ENCODE measurements at regions not wholly inside any gene's neighbourhood (a gene's known extent, or its start where the extent isn't known, plus 50 kb on each side); places are given as distances from the start of the nearest gene placed in this dataset.
"Not testable (repeated sequence)": the region's sequence is repeated elsewhere in the genome, so short reads cannot be mapped to it uniquely, and the experiment has no call there.

DNA sequence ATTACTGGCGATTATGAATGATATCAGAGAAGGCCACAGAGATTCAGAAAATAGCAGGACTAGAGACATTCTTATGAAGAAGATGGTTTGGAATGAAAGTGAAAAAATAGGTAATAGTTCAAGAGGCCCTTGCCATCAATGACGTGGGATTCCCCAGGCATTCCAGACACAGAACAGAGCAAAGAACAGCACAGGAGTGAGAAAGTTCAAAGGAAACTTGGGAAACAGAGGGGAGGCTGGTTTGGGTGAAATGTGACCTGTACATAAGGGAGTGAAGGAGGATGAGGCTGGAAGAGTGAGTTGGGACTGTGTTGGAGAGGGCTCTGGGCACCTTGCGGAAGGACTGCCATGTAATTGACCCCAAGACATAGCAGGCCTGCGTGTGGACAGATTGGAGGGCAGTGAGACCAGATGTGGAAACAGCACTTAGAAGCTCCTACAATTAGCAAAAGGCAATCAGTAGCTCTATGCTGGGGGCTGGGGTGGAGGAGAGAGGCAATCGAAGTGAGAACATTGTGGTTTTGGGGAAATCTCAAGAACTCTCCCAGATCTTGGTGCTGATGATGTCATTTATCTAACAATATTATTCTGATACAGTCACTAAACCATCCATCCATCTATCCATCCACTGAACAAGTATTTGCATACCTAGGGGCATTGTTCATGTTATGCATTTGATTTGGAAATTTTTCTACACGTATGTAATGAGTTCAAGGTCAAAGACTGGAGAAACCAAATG is 365.3 kb upstream of the ZFHX3 start:
- no peak overlapping the region for H3K27ac Mint-ChIP-seq

DNA sequence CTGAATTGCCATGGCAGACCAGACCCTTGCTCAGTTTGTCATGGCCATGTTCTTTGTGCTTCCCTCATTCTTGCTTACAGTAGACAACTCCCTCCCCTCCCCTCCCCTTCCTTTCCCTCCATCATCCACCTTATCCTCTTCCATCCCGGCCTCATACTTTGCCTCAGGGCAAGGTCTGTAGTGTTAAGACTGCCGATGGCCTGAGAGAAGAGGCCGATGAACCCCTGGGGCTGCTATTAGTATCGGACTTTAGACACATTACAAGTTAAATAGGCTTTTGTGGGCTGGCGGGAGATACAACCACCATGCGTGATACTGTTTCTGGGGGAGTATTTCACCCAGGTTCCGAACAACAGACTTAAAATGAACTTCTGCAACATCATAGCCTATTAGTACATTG is 364.5 kb upstream of the ZFHX3 start:
- no peak overlapping the region for H3K27ac Mint-ChIP-seq
- no peaks in the 10 kb centered on the region for H3K36me3 Mint-ChIP-seq (ENCODE audit: low read depth)
- no peak overlapping the region for H3K4me3 Mint-ChIP-seq
- H3K27me3 Mint-ChIP-seq: no peaks in the 10 kb centered on the region
- no peaks in the 10 kb centered on the region for H3K9me3 Mint-ChIP-seq
- H3K4me1 Mint-ChIP-seq (ENCODE audit: low read depth): no peaks in the 10 kb centered on the region

More for the DNA sequence above, 365.3 kb upstream of the ZFHX3 start:
- Mint-ChIP-seq H3K4me3 (no peak overlapping the region), H3K27me3 (no peaks in the 10 kb centered on the region), H3K9me3 (no peaks in the 10 kb centered on the region), H3K4me1 (ENCODE audit: low read depth) (no peaks in the 10 kb centered on the region), H3K36me3 (ENCODE audit: low read depth) (no peaks in the 10 kb centered on the region)

DNA sequence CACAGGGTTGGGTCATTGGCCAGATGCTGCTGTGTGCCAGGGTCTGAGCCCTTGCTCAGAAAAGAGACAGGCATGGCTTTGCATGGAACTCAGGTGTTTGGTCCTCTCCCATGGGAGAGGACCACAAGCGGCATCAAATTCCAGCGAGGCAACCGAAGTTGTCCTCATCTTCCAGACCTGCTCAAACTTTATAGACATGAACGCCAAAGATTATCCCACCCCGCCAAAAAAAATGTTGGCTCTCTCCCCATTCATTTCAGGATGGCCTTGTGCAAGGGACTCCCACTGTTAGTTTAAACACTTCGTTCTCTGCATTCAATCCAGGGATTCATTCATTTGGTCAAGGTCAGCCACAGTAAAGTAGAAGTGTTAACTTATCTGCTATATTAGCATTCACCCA is 360.8 kb upstream of the ZFHX3 start:
- Mint-ChIP-seq H3K4me1 (ENCODE audit: low read depth) (no peaks in the 10 kb centered on the region), H3K27me3 (no peaks in the 10 kb centered on the region), H3K36me3 (ENCODE audit: low read depth) (no peaks in the 10 kb centered on the region), H3K9me3 (no peaks in the 10 kb centered on the region), H3K4me3 (no peak overlapping the region), H3K27ac (no peak overlapping the region)

DNA sequence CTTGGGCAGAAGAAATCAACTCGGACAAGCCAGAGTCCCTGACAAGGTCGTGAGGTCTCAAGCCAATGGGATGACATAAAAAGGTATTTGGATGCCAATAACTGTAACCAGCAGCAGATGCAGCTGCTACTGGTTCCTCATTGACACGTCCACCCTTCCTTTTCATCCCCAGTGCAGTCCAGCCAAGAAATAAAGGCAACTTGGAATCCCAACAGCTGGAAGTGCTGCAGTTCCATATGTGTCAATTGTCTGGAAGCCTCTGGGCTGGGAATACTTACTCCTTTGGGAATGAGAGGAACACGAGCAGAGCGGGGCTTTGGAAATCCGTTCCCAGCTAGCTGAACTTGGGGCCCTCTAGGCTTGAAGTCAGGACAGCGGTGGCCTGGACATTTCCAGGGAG is 360.4 kb upstream of the ZFHX3 start:
- Mint-ChIP-seq H3K4me1 (ENCODE audit: low read depth) (no peaks in the 10 kb centered on the region), H3K4me3 (no peak overlapping the region), H3K36me3 (ENCODE audit: low read depth) (no peaks in the 10 kb centered on the region), H3K27me3 (no peaks in the 10 kb centered on the region), H3K9me3 (no peaks in the 10 kb centered on the region), H3K27ac (no peak overlapping the region)

DNA sequence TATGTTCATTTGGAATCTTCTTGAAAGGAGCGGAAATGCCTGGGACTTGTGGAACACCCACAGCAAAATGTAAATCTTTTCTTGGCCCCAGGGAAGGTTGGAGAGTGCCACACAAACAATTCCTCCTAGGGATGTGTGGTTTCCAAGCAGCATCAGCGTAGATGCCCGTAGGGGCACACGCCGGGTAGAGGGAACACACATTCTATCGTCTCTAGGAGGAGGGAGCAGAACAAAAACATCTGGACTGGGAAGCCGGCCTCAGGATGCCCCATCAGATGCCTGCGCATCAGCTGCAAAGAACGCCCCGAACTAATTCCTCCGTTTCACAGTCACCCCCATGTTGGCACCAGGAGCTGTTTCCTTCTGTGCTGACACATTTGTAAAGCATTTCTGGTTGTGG is 357.9 kb upstream of the ZFHX3 start:
- Mint-ChIP-seq H3K9me3 (no peaks in the 10 kb centered on the region), H3K36me3 (ENCODE audit: low read depth) (no peaks in the 10 kb centered on the region), H3K27ac (no peak overlapping the region), H3K4me1 (ENCODE audit: low read depth) (no peaks in the 10 kb centered on the region), H3K27me3 (no peaks in the 10 kb centered on the region), H3K4me3 (no peak overlapping the region)

DNA sequence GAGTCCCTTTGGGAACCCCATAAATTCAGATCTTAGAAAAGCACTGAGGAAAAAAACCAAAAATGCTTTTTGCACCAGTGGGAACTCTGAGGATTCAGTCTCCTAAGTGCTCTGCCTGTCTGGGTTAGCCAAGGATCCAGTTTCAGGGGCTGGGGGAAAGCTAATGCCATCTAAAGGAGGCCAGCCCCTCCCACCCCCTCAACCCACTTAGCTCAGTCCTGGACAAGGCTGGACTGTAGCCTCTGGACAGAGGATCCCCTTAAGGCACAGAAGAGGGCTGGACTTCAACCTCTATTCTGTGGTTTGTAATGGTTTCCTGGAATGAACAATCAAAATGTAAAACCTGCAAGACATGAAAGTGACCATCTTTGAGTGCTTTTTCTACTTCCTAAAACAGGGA is 356.1 kb upstream of the ZFHX3 start:
- no peaks in the 10 kb centered on the region for H3K4me1 Mint-ChIP-seq (ENCODE audit: low read depth)
- no peak overlapping the region for H3K27ac Mint-ChIP-seq
- no peak overlapping the region for H3K4me3 Mint-ChIP-seq
- H3K27me3 Mint-ChIP-seq: no peaks in the 10 kb centered on the region
- no peaks in the 10 kb centered on the region for H3K9me3 Mint-ChIP-seq
- no peaks in the 10 kb centered on the region for H3K36me3 Mint-ChIP-seq (ENCODE audit: low read depth)

DNA sequence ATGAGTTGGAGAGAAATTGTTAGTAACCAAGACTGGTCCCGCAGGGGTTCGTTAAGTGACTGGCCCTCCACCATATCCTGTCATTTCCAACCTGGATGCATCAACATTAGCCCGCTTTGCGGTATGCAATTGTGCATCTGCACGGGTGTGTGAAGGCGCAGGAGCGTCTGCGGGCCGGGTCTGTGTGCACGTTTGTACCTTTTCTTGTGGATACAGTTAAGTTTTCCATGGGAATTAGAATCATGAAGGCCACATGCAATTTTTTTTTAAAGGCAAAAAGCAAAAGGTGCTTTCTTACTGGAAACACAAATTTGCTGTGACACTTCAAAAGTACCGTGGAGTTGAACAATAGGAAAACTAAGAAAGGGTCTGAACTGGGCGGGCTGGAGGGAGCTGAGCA is 355.4 kb upstream of the ZFHX3 start:
- H3K36me3 Mint-ChIP-seq (ENCODE audit: low read depth): no peaks in the 10 kb centered on the region
- H3K4me3 Mint-ChIP-seq: no peak overlapping the region
- no peak overlapping the region for H3K27ac Mint-ChIP-seq

DNA sequence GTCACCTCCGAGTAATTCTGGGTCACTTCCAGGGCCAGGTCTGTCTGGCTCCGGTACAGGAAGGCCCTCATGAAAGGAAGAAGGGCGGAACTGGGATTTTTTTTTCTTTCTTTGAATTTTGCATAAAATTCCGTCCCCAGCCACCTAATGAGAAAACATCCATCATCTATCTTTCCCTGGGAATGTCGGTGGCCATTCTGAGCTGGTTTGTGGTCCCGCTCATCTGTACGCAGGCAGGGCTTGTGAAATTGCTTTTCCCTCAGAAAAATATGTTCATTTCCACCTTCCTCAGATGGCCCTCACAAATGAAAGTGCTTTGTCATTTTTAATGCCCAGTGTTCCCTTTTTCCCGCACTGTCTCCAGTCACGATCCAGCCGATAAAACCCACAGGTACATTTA is 353.0 kb upstream of the ZFHX3 start:
- H3K4me1 Mint-ChIP-seq (ENCODE audit: low read depth): no peaks in the 10 kb centered on the region
- no peak overlapping the region for H3K4me3 Mint-ChIP-seq
- no peaks in the 10 kb centered on the region for H3K36me3 Mint-ChIP-seq (ENCODE audit: low read depth)
- H3K27ac Mint-ChIP-seq: no peak overlapping the region
- H3K27me3 Mint-ChIP-seq: no peaks in the 10 kb centered on the region
- no peaks in the 10 kb centered on the region for H3K9me3 Mint-ChIP-seq

More for the DNA sequence above, 355.4 kb upstream of the ZFHX3 start:
- no peaks in the 10 kb centered on the region for H3K27me3 Mint-ChIP-seq
- no peaks in the 10 kb centered on the region for H3K9me3 Mint-ChIP-seq
- H3K4me1 Mint-ChIP-seq (ENCODE audit: low read depth): no peaks in the 10 kb centered on the region

DNA sequence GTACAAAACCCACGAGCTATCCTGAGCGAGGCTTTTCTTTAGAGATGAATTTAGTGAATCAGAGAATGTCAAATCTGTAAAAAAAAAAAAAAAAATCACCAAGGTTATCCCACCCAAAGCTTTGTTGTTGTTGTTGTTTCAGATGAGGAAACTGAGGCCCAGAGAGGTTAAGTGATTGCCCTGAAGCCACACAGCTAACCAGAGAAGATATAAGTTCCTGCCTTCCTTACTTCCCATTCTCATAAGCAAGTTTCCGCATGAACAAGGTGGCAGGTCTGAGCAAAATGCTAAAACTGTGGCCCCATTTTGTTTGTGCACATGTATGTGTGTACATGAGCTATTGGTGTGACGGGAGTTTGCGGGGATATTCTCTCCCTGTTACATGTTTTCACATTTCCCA is 352.1 kb upstream of the ZFHX3 start:
- Mint-ChIP-seq H3K4me3 (no peak overlapping the region), H3K4me1 (ENCODE audit: low read depth) (no peaks in the 10 kb centered on the region), H3K9me3 (no peaks in the 10 kb centered on the region), H3K27me3 (no peaks in the 10 kb centered on the region), H3K36me3 (ENCODE audit: low read depth) (no peaks in the 10 kb centered on the region), H3K27ac (no peak overlapping the region)

DNA sequence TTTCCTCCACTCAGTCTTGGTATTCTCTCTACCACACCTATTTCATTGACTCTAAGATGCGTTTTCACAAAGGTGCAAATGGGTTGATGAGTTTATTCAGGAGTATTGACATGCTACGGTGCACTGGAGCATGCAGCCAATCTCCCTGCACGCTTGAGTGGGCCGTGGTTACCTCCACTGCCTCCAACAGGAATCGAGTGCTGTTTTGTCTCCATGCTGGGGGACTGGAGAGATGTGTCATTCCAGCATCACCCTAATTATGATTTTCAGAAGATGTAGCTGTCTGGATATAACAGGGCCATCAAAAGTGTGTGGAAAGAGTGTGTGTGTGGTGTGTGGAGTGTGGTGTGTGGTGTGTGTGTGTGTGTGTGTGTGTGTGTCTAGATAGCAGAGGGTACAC is 351.6 kb upstream of the ZFHX3 start:
- Mint-ChIP-seq H3K27ac (no peak overlapping the region), H3K9me3 (no peaks in the 10 kb centered on the region), H3K27me3 (no peaks in the 10 kb centered on the region), H3K4me3 (no peak overlapping the region), H3K36me3 (ENCODE audit: low read depth) (no peaks in the 10 kb centered on the region), H3K4me1 (ENCODE audit: low read depth) (no peaks in the 10 kb centered on the region)

DNA sequence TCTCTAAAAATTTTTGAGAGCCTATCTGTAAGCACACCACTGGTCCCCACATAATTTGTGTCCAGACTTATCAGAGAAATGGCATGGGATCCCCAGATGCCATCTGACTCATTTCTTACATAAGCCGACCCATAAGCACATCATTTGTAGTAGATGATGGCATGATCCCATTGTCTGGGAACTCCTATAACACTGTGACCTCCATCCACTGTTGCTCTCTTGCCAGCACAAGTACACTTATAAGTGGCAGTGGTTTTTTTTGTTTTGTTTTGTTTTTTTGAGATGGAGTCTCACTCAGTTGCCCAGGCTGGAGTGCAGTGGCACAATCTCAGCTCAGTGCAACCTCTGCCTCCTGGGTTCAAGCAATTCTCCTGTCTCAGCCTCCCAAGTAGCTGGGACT is 350.7 kb upstream of the ZFHX3 start:
- H3K36me3 Mint-ChIP-seq (ENCODE audit: low read depth); H3K27ac Mint-ChIP-seq; H3K4me3 Mint-ChIP-seq; H3K27me3 Mint-ChIP-seq; H3K9me3 Mint-ChIP-seq; H3K4me1 Mint-ChIP-seq (ENCODE audit: low read depth): not testable (repeated sequence)

DNA sequence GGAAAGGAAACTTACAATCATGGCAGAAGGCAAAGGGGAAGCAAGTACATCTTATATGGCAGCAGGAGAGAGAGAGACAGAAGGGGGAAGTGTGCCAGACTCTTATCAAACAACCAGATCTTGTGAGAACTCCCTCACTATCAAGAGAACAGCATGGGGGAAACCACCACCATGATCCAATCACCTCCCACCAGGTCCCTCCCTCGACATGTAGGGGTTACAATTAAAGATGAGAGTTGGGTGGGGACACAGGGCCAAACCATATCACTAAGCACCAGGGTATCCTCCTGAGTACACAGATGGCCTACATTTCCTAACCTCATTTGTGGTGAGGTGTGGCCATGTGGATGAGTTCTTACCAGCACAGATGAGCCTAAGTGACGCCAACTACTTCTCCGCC is 348.6 kb upstream of the ZFHX3 start:
- no peaks in the 10 kb centered on the region for H3K27me3 Mint-ChIP-seq
- H3K9me3 Mint-ChIP-seq: no peaks in the 10 kb centered on the region
- no peak overlapping the region for H3K27ac Mint-ChIP-seq
- H3K4me1 Mint-ChIP-seq (ENCODE audit: low read depth): no peaks in the 10 kb centered on the region
- H3K4me3 Mint-ChIP-seq: no peak overlapping the region
- H3K36me3 Mint-ChIP-seq (ENCODE audit: low read depth): no peaks in the 10 kb centered on the region

DNA sequence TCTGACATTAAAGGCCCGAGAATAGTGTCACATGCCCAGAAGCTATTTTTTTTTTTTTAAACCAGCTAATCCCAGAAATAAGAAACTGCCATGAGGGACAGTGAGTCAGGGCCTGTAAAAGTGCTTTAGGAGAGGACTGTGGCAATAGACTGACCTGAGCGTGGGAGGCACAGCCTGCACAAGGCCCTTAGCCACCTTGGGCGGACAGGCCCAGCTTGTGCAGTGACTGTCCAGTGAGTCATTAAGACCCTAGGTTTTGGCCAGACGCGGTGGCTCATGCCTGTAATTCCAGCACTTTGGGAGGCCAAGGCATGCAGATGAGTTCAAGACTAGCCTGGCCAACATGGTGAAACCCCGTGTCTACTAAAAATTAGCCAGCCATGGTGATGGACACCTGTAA is 343.0 kb upstream of the ZFHX3 start:
- no peaks in the 10 kb centered on the region for H3K4me1 Mint-ChIP-seq (ENCODE audit: low read depth)
- H3K9me3 Mint-ChIP-seq: no peaks in the 10 kb centered on the region
- no peak overlapping the region for H3K27ac Mint-ChIP-seq
- no peak overlapping the region for H3K4me3 Mint-ChIP-seq
- no peaks in the 10 kb centered on the region for H3K27me3 Mint-ChIP-seq
- no peaks in the 10 kb centered on the region for H3K36me3 Mint-ChIP-seq (ENCODE audit: low read depth)

DNA sequence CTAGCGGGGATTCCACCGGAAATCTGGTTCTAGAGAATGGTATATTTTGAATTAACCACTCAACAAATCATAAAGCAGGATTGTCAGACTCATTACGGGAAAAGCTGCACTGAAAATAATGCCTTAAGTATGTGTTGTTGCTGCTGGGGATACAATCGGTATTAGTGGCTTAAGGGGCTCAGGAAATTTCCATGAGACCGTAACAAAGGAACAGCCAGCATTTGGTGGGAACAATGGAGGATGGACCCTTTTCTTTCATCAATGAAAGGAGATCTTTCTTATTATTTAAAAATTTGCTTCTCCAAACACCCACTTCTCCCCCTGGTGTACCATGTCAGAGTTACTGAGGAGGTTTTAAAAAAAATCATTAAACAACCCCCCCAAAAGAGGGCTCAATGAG is 342.6 kb upstream of the ZFHX3 start:
- Mint-ChIP-seq H3K4me3 (no peak overlapping the region), H3K27me3 (no peaks in the 10 kb centered on the region), H3K9me3 (no peaks in the 10 kb centered on the region), H3K4me1 (ENCODE audit: low read depth) (no peaks in the 10 kb centered on the region), H3K36me3 (ENCODE audit: low read depth) (no peaks in the 10 kb centered on the region), H3K27ac (no peak overlapping the region)

DNA sequence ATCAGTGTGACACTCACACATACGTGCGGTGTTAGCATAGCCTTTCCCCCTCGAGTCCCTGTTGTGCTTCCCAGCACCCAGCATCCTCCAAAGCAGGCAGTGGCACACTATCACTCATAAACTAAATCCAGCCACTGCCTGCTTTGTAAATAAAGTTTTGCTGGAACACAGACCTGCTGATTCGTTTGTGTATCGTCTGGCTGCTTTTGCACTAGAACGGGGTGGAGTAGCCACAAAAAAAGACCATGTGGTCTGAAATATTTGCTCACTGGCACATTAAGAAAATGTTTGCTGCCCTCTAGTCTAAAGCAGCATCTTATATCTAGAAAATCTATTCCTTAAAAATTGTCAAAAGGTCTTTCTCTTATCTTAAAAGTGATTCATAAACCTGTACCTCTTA is 341.2 kb upstream of the ZFHX3 start:
- H3K4me1 Mint-ChIP-seq (ENCODE audit: low read depth): no peaks in the 10 kb centered on the region
- H3K27ac Mint-ChIP-seq: no peak overlapping the region
- no peak overlapping the region for H3K4me3 Mint-ChIP-seq
- H3K9me3 Mint-ChIP-seq: no peaks in the 10 kb centered on the region
- no peaks in the 10 kb centered on the region for H3K27me3 Mint-ChIP-seq
- no peaks in the 10 kb centered on the region for H3K36me3 Mint-ChIP-seq (ENCODE audit: low read depth)

DNA sequence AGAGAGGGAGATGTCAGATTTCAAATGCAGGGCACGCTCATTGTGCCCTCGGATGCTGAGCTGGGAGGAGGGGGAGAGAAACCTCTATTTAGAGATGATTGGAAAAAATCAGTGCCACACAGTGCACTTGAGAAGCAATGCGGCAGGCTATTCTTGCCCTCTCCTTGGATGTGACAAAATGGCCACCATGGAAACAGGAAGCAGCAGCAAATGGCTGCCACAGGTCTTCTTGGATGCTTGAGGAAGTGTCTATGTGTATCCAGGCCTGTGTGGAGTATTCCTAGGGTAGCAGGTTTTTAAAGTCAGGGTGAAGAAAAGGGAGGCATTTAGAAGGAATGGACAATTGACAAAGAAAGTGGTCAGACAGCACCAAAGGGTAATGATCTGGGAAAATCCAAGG is 340.1 kb upstream of the ZFHX3 start:
- no peaks in the 10 kb centered on the region for H3K9me3 Mint-ChIP-seq
- H3K4me3 Mint-ChIP-seq: no peak overlapping the region
- no peaks in the 10 kb centered on the region for H3K27me3 Mint-ChIP-seq
- H3K36me3 Mint-ChIP-seq (ENCODE audit: low read depth): no peaks in the 10 kb centered on the region
- H3K4me1 Mint-ChIP-seq (ENCODE audit: low read depth): no peaks in the 10 kb centered on the region
- no peak overlapping the region for H3K27ac Mint-ChIP-seq
